ENCODE measurements at regions not wholly inside any gene's neighbourhood (a gene's known extent, or its start where the extent isn't known, plus 50 kb on each side); places are given as distances from the start of the nearest gene placed in this dataset.

DNA sequence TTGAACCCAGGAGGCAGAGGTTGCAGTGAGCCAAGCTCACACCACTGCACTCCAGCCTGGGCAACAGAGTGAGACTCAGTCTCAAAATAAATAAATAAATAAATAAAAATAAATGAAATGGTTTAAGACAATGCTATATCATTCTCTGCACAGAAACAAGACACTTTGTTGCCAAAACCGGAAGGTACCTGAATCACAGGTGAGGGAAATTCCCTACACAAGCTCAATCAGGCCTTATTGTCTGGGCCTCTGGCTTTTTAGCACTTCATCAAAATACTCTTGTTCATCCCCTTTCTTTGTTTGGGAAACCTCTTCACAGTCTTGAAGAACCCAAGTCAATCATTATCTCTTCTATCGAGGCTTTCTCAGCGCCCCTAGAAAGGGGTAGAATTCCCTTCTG is 166.1 kb upstream of the NPSR1 start:
- H3K4me1 Mint-ChIP-seq: no peaks in the 10 kb centered on the region
- no peaks in the 10 kb centered on the region for H3K4me1 ChIP-seq (ENCODE audit: control insufficient read depth in 1 of 2, extremely low read depth in 1 of 2, insufficient read depth in 2 of 2, low read length in 2 of 2)
- CTCF ChIA-PET: no interaction called here

DNA sequence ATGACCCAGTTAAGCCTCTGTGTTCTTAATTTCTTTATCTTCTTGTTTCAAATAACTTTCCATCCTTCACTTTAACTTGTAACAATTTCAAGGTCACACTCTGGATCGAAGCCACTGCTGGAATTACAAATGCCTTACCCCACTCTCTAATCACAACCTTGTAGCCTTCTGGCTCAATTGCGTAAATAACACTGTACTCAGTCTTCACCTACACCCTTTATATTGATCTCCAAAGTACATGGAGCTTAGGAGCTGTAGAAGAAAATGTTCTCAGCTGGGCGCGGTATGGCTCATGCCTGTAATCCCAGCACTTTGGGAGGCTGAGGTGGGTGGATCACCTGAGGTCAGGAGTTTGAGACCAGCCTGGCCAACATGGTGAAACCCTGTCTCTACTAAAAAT is 164.3 kb upstream of the NPSR1 start:
- Mint-ChIP-seq H3K9me3 (peaks cover 0 to 29% (median 0%) of the 10 kb centered on the region in 3 donors), H3K4me1 (no peaks in the 10 kb centered on the region), H3K27ac (no peak overlapping the region), H3K4me3 (no peak overlapping the region), H3K36me3 (no peaks in the 10 kb centered on the region), H3K27me3 (no peaks in the 10 kb centered on the region)
- ChIA-PET POLR2A (no interaction called here), CTCF (no interaction called here)
- no peak for ATAC-seq (replicated peaks in 1 of 4)
- DNase-seq: no peak
- H3K27me3 ChIP-seq (replicated peaks in 1 of 2; ENCODE audit: control insufficient read depth in 2 of 2, extremely low read depth in 1 of 2, insufficient read depth in 2 of 2, low read length in 1 of 2): no peaks in the 10 kb centered on the region
- H3K9me3 ChIP-seq: no peaks in the 10 kb centered on the region
- H3K4me3 ChIP-seq (ENCODE audit: control insufficient read depth in 1 of 2, extremely low read depth in 1 of 2, low read length in 1 of 2): no peak overlapping the region
- no peaks in the 10 kb centered on the region for H3K4me1 ChIP-seq (ENCODE audit: control insufficient read depth in 1 of 2, extremely low read depth in 1 of 2, insufficient read depth in 2 of 2, low read length in 2 of 2)
- 86% methylated on average over 1 of the region's 4 CpGs for WGBS (ENCODE audit: insufficient coverage)
- H3K36me3 ChIP-seq (ENCODE audit: control insufficient read depth in 2 of 2, extremely low read depth in 1 of 2, insufficient read depth in 1 of 2, low read length in 1 of 2): no peaks in the 10 kb centered on the region
- H3K27ac ChIP-seq (ENCODE audit: low read length): no peak overlapping the region

More for the DNA sequence above, 166.1 kb upstream of the NPSR1 start:
- Mint-ChIP-seq H3K4me3 (no peak overlapping the region), H3K27me3 (no peaks in the 10 kb centered on the region), H3K36me3 (no peaks in the 10 kb centered on the region), H3K27ac (no peak overlapping the region), H3K9me3 (peaks cover 0 to 32% (median 0%) of the 10 kb centered on the region in 3 donors)
- Histone ChIP-seq H3K27ac (ENCODE audit: low read length) (no peak overlapping the region), H3K27me3 (replicated peaks in 1 of 2; ENCODE audit: control insufficient read depth in 2 of 2, extremely low read depth in 1 of 2, insufficient read depth in 2 of 2, low read length in 1 of 2) (no peaks in the 10 kb centered on the region), H3K36me3 (ENCODE audit: control insufficient read depth in 2 of 2, extremely low read depth in 1 of 2, insufficient read depth in 1 of 2, low read length in 1 of 2) (no peaks in the 10 kb centered on the region), H3K9me3 (no peaks in the 10 kb centered on the region), H3K4me3 (ENCODE audit: control insufficient read depth in 1 of 2, extremely low read depth in 1 of 2, low read length in 1 of 2) (no peak overlapping the region)
- ATAC-seq (replicated peaks in 1 of 4) (no peak), DNase-seq (no peak)
- POLR2A ChIA-PET: no interaction called here
- WGBS (ENCODE audit: insufficient coverage): 67% methylated on average over 1 of the region's 3 CpGs

DNA sequence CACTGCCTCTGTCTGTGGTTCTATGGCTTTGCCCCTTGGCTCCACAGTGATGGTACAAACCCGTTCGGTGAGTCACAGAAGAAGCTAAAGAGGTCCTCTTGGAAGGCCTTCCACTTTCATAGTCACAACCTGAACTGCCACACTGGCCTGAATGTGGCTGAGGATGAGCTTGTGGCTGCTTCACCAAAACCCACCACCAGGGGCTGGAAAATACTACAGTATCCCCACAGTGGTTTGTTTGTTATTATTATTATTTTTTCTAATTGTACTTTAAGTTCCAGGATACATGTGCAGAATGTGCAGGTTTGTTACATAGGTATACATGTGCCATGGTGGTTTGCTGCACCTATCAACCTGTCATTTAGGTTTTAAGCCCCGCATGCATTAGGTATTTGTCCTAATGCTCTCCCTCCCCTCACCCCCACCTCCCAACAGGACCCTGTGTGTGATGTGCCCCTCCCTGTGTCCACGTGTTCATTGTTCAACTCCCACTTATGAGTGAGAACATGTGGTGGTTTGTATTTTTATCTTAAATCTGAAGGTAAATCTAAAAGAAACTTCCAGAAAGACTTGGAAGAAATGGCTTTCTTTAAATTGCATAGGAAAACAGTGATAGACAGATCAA is 160.8 kb upstream of the NPSR1 start:
- no peaks in the 10 kb centered on the region for H3K36me3 Mint-ChIP-seq
- Histone ChIP-seq H3K9me3 (no peaks in the 10 kb centered on the region), H3K4me3 (ENCODE audit: control insufficient read depth in 1 of 2, extremely low read depth in 1 of 2, low read length in 1 of 2) (no peak overlapping the region), H3K36me3 (ENCODE audit: control insufficient read depth in 2 of 2, extremely low read depth in 1 of 2, insufficient read depth in 1 of 2, low read length in 1 of 2) (no peaks in the 10 kb centered on the region), H3K27me3 (replicated peaks in 1 of 2; ENCODE audit: control insufficient read depth in 2 of 2, extremely low read depth in 1 of 2, insufficient read depth in 2 of 2, low read length in 1 of 2) (no peaks in the 10 kb centered on the region), H3K27ac (ENCODE audit: low read length) (no peak overlapping the region), H3K4me1 (ENCODE audit: control insufficient read depth in 1 of 2, extremely low read depth in 1 of 2, insufficient read depth in 2 of 2, low read length in 2 of 2) (no peaks in the 10 kb centered on the region)
- ChIA-PET POLR2A (no interaction called here), CTCF (no interaction called here)
- ATAC-seq (replicated peaks in 1 of 4) (no peak), DNase-seq (no peak)
- H3K27me3 Mint-ChIP-seq: no peaks in the 10 kb centered on the region
- H3K4me1 Mint-ChIP-seq: no peaks in the 10 kb centered on the region
- no CpG with 5 or more reads among the region's 4 CpGs for WGBS (ENCODE audit: insufficient coverage)
- H3K27ac Mint-ChIP-seq: no peak overlapping the region
- no peak overlapping the region for H3K4me3 Mint-ChIP-seq
- peaks cover 0 to 27% (median 0%) of the 10 kb centered on the region in 3 donors for H3K9me3 Mint-ChIP-seq

DNA sequence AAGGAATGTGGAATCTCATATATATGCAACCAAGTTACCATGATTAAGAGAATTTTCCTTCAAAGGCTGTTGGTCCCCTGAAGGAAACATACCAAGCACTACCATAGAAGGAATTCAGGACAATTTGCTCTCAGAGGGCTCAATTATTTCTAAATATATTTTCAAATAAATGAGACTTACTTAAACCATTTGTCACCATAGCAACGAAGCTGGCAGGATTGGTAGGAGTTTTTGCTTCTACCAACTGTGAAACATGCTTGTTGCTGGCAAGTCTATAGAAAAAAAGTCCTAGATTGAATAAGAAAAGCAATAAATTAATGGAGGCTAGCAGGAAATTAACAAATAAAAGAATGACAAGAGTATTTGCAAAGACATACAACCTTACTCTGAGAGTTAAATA is 156.9 kb upstream of the NPSR1 start:
- ChIA-PET CTCF (no interaction called here), POLR2A (no interaction called here)
- Mint-ChIP-seq H3K27me3 (no peaks in the 10 kb centered on the region), H3K4me3 (no peak overlapping the region), H3K4me1 (no peaks in the 10 kb centered on the region), H3K9me3 (peaks cover 0 to 9% (median 0%) of the 10 kb centered on the region in 3 donors), H3K27ac (no peak overlapping the region), H3K36me3 (no peaks in the 10 kb centered on the region)
- no CpG with 5 or more reads among the region's 1 CpG for WGBS (ENCODE audit: insufficient coverage)
- no peaks in the 10 kb centered on the region for H3K9me3 ChIP-seq
- no peaks in the 10 kb centered on the region for H3K36me3 ChIP-seq (ENCODE audit: control insufficient read depth in 2 of 2, extremely low read depth in 1 of 2, insufficient read depth in 1 of 2, low read length in 1 of 2)
- H3K27me3 ChIP-seq (replicated peaks in 1 of 2; ENCODE audit: control insufficient read depth in 2 of 2, extremely low read depth in 1 of 2, insufficient read depth in 2 of 2, low read length in 1 of 2): no peaks in the 10 kb centered on the region
- no peak overlapping the region for H3K27ac ChIP-seq (ENCODE audit: low read length)
- no peak for ATAC-seq (replicated peaks in 1 of 4)
- no peak overlapping the region for H3K4me3 ChIP-seq (ENCODE audit: control insufficient read depth in 1 of 2, extremely low read depth in 1 of 2, low read length in 1 of 2)
- no peak for DNase-seq
- H3K4me1 ChIP-seq (ENCODE audit: control insufficient read depth in 1 of 2, extremely low read depth in 1 of 2, insufficient read depth in 2 of 2, low read length in 2 of 2): no peaks in the 10 kb centered on the region

DNA sequence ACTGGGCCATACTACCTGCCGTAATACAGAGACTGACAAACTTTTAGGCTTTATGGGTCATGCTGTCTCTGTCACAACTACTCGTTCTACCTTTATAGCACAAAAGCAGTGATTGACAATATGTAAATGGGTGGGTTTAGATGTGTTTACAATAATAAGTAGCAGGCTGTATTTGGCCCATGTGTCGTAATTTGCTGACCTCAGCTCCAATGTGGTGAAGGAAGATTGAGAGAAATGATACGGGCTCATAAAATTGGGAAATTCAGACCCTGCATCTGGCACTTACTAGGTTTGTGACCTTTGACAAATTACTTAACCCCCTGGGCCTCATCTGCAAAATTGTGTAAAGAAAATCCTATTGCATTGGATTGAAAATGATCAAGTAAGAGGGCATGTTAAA is 150.8 kb upstream of the NPSR1 start:
- DNase-seq (no peak), ATAC-seq (replicated peaks in 1 of 4) (no peak)
- H3K27ac Mint-ChIP-seq: no peak overlapping the region
- CTCF ChIA-PET: no interaction called here
- Histone ChIP-seq H3K27ac (ENCODE audit: low read length) (no peak overlapping the region), H3K9me3 (peaks cover 2% of the 10 kb centered on the region), H3K27me3 (replicated peaks in 1 of 2; ENCODE audit: control insufficient read depth in 2 of 2, extremely low read depth in 1 of 2, insufficient read depth in 2 of 2, low read length in 1 of 2) (no peaks in the 10 kb centered on the region), H3K4me3 (ENCODE audit: control insufficient read depth in 1 of 2, extremely low read depth in 1 of 2, low read length in 1 of 2) (no peak overlapping the region), H3K4me1 (ENCODE audit: control insufficient read depth in 1 of 2, extremely low read depth in 1 of 2, insufficient read depth in 2 of 2, low read length in 2 of 2) (no peaks in the 10 kb centered on the region), H3K36me3 (ENCODE audit: control insufficient read depth in 2 of 2, extremely low read depth in 1 of 2, insufficient read depth in 1 of 2, low read length in 1 of 2) (no peaks in the 10 kb centered on the region)
- H3K27me3 Mint-ChIP-seq: no peaks in the 10 kb centered on the region
- POLR2A ChIA-PET: no interaction called here
- H3K4me1 Mint-ChIP-seq: no peaks in the 10 kb centered on the region
- H3K36me3 Mint-ChIP-seq: no peaks in the 10 kb centered on the region
- no peak overlapping the region for H3K4me3 Mint-ChIP-seq
- peaks cover 2 to 11% (median 9%) of the 10 kb centered on the region in 3 donors for H3K9me3 Mint-ChIP-seq
- WGBS (ENCODE audit: insufficient coverage): 71% methylated on average over 2 of the region's 4 CpGs

DNA sequence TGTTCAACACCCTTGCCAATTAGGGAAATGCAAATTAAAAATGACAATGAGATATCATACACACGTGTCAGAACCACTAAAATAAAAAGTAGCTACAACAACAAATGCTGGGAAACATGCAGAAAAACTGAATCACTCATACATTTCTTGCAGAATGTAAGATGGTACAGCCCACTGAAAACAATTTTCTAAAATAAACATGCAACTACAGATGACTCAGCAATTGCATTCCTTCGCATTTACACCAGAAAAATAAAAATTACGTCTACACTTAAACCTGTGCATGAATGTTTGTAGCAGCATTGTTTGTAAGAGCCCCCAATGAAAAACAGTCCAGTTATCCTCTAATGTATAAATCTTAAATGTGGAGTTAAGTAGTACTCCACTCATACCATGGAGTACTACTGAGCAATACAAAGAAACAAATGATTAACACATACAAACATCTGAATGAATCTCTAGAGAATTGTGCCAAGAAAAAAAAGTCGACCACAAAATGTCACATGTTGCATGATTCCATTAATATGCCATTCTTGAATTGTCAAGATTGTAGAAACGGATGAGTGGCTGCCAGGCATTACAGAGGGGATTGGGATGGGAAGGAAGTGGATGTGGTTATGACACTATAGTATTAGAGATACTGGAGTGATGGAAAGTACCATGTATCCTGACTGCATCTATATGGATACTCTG is 134.6 kb upstream of the NPSR1 start:
- Histone ChIP-seq H3K36me3 (ENCODE audit: control insufficient read depth in 2 of 2, extremely low read depth in 1 of 2, insufficient read depth in 1 of 2, low read length in 1 of 2) (no peaks in the 10 kb centered on the region), H3K4me3 (ENCODE audit: control insufficient read depth in 1 of 2, extremely low read depth in 1 of 2, low read length in 1 of 2) (no peak overlapping the region), H3K27ac (ENCODE audit: low read length) (no peak overlapping the region), H3K9me3 (no peaks in the 10 kb centered on the region), H3K4me1 (ENCODE audit: control insufficient read depth in 1 of 2, extremely low read depth in 1 of 2, insufficient read depth in 2 of 2, low read length in 2 of 2) (no peaks in the 10 kb centered on the region), H3K27me3 (replicated peaks in 1 of 2; ENCODE audit: control insufficient read depth in 2 of 2, extremely low read depth in 1 of 2, insufficient read depth in 2 of 2, low read length in 1 of 2) (no peaks in the 10 kb centered on the region)
- Mint-ChIP-seq H3K27ac (no peak overlapping the region), H3K4me1 (no peaks in the 10 kb centered on the region), H3K4me3 (no peak overlapping the region), H3K27me3 (no peaks in the 10 kb centered on the region), H3K36me3 (no peaks in the 10 kb centered on the region), H3K9me3 (peaks cover 16 to 24% (median 24%) of the 10 kb centered on the region in 3 donors)
- DNase-seq: no peak
- CTCF ChIA-PET: no interaction called here
- ATAC-seq (replicated peaks in 1 of 4): no peak
- 67% methylated on average over 1 of the region's 5 CpGs for WGBS (ENCODE audit: insufficient coverage)
- POLR2A ChIA-PET: no interaction called here
